GM18909 (cell line): ENCODE measurements at regions not wholly inside any gene's neighbourhood (a gene's known extent, or its start where the extent isn't known, plus 50 kb on each side); places are given as distances from the start of the nearest gene placed in this dataset.

ENCODE experiments used
- ATAC-seq: cut with Tn5 transposase; IDR thresholded peaks from one replicate; pipeline ENCODE4 v1.9.1; 2021; ENCODE audit warnings: mild to moderate bottlenecking; ENCODE audit not compliant: unreplicated experiment, poor library complexity

DNA sequence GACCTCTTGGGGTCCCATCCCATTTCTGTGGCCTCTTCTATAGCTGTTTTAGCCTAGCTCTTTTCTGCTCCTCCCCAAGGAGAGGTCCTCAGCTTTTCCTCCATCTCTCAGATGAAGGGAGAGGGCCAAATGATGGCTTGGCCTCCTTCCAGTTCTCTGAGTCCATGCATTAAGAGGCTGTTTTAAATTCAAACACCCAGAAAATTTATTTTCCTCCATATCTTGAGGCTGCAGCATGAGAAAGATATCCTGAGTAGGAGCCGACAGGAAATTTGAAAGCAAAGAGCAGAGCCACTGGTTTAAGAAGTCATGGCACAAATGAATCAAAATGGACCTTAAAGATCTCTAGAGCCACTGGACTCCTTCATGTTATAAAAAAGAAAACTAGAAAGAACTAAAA, 558.8 kb downstream of the MID1IP1 start:
- ATAC-seq = no peak

DNA sequence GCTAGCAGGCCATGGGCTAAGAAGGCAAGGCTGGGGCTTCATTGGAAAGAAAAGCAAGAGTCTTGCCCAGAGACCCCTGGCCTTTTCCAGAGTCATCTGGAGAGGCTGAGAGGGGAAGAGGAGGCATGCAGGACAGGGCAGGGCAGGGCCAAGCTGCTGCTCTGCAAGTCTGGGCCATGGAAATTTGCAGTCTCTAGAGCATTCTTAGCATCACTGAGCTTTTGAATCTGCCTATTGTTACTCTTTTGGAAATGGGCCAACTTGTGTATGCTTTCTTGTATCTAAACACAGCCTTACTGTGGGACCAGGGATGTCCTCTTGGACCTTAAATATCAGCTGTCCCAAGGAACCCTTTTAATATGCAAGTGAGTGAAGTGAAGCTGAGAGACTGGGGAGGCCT, 560.5 kb downstream of the MID1IP1 start:
- ATAC-seq = no peak

DNA sequence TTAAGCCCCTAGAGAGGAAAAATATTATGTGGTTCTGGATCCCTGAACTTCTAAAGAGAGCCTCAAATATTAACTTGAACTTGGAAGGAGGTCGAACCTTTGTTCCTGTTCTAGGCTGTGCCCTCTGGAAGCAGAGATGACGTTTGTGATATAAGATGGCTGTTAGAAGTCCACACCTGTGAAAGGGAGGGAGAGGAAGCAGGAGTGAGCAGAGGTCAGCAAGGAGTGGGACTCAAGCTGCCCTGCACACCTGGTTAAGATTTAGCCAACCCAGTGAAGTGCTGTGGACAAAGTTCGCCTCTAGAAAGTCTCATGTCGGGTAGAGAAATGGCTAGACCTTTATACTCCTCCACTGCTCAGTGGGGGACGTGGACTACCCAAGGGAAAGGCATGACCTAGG, 566.2 kb downstream of the MID1IP1 start:
- no peak for ATAC-seq

DNA sequence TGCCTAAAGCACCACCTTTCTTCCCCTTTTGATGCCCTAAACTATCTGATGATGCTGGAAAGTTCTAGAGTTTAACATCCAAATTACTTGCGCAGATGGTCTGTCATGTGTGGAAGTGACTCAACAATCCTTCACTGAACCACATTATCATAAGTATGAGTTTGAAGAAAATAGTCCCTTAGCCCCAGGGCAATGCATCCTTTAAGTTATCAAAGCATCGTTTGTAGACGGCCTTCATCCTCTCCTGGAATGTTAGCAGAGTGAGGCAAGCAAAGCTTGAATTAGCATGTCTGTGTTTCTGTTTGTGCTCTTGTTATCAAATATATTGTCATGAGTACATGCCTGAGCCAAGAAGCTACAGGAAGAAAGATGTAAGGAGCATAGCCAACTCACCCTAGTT, 570.9 kb downstream of the MID1IP1 start:
- ATAC-seq = no peak

DNA sequence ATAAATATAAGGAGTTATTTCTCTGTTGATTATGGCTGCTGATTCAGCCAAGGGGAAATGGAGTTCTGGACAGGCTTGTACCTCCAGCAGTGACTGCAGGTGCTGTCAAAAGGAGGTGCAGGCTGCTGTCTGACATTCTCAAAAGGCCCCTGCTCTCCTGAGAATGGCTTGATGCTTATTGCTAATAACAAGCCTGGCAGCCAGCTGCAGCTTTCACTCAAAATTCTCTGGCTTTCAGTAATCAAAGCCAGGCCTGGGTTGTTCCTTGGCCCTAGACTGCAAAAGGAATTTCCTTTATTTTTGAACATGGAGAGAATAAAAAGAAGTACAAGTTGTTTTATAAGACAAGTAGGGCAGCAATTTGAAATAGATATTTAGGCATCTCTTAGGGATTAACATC, 575.9 kb downstream of the MID1IP1 start:
- ATAC-seq = no peak

DNA sequence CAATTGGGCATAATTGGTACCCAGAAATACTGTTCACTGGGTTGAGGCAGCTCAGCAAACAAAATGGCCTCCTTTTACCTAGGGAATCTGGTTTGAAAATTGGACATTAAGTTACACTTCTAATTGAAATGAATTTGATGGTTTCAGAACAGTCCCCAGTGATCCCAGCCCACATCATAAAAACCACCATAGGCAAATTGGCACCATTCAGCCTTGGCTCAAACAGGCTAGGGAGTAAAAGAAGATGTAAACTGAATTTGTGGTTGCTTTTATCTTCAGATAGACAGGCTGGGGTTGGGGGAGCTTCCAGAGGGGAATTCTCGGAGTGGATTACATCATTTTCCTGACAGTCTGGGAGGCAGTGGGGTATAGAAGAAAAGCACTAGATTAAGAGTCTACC, 576.5 kb downstream of the MID1IP1 start:
- no peak for ATAC-seq

DNA sequence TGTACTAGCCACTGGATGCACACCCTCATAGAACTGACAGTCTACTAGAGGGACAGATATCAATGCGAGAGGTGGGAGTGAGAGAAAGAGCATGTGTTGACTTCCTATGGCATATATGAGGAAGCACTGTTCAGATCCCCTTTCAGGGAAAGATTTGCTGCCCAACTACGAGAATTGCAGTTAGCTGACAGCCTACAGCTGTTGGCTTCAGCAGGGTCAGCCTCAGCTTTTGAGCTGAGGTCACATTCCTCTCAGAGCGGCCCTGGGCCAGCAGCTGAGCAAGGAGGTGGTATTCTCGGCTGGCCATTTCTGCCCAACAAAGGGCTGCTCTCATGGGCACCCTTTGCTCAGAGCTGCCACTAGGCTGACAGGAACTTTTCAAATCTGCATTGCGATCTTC, 580.2 kb downstream of the MID1IP1 start:
- ATAC-seq = no peak

DNA sequence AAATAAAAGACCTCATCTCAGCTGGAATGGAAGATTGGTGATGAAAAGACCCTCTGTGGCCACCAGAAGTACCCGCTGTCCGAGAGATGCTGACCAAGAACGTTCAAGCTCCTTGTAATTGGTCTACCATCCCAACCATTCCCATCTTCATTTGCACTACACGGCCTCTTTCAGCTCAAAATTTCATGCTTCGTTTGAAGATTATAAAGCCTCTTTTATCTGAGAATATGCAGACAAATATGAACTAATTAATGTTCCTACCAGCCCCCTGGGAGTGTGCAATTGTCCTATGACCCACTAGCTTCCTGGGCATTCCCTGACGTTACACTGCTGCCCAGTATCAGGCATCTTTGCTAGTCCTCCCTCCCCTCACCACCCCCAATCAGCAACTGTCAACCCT, 583.7 kb downstream of the MID1IP1 start:
- ATAC-seq = no peak

DNA sequence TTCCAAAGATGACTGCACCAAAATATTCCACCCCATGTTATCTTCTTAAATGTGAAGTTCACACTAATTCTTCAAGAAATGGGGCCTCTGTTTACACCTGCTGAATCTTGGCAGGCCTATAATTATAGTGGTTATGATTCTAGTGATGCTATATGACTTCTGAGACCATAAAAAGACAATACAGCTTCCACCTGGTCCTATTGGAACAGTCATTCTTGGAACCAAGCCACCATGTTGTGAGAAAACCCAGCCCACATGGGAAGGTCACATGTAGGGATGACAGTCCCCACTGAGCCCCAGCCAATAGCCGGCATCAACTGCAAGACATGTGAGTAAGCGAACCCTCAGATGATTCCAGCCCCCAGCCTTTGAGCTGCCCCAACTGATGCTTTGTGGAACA, 587.5 kb downstream of the MID1IP1 start:
- no peak for ATAC-seq

DNA sequence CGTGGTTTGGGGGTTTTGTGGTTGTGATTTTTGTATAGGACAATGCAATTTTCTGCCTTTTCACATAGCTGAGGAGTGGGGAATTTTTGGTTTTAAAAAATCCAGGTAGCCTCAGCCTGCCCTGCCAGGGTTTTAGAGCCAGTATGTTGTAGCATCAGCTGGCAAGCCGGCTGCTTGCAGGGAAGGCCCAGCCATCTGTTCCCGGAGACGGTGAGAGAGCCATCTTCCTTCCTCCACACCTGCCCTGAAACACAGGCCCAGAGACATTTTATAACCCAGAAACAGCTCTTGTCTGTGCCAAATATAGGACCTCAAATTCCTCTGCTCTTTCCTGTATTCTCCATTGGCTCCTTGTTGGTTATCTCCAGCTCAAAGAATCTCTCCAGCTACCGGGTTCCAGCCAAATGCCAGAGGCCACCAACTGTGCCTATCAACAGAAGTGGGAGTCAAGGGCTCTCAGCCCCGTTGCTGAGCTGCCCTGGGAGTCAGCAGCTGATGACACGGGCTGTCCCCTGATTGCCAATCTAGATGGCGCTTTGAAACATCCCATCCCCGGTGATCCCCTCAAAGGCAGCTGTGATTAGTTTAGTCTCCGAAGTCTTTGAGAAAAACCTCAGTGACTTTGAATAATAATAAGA, 595.2 kb downstream of the MID1IP1 start:
- no peak for ATAC-seq

DNA sequence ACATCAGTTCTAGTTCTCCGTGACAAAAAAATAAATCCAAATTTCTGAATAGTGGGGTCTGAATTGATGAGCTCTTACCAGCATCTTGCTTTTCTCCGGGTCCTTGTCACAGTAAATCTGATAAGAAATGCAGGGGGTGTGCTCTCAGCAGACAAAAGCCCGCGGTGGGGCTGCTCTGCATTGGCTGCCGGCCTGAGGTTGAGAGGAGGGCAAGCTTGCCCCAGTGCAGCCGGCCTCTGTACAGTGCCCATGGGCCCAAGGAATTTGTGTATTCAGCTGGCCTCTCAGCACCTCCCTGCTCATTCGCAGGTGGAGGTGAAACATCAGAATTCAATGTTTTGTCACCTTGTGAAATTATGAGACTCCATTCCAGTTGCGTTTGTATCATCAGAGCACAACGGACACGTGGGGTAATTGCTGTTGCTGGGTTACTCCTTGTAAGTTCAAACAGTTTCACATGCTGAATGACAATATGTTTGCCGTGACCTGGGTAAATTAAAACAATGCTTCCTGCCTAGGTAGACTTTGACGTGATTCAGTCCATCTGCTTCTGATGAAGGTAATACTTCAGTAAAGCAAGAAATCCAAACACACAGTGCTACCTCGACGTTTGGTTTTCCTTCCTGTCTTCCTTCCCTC, 596.4 kb downstream of the MID1IP1 start:
- no peak for ATAC-seq

DNA sequence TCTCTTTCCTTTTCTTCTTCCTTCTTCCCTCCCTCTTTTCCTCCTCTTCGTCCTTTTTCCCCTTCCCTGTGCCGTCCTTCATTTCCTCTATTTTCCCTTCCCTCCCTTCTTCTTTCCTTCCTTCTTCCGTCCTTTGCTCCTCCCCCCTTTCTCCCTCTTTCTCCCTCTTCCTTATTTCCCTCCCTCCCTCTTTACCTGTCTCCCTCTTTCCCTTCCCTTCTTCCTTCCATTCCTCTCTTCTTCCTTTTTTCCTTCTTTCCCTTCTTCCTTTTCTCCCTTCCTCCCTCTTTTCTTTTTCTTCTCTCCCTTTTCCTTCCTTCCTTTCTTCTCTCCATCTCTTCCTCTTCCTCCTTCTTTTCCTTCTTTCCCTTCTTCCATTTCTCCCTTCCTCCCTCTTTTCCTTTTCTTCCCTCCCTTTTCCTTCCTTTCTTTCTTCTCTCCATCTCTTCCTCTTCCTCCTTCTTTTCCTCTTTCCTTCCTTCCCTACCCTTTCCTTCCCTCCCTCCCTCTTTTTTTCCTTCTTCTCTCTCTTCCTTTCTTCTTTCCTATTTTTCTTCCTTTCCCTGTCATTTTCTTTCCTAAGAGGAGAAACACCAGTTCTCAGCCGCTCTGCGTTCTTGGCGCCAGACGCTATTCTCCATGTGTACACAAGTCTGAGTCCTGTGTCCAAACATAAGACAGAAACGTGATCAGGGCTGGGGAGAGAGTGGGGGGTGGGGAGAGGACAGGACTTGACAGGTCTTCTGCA, 597.1 kb downstream of the MID1IP1 start:
- no peak for ATAC-seq

DNA sequence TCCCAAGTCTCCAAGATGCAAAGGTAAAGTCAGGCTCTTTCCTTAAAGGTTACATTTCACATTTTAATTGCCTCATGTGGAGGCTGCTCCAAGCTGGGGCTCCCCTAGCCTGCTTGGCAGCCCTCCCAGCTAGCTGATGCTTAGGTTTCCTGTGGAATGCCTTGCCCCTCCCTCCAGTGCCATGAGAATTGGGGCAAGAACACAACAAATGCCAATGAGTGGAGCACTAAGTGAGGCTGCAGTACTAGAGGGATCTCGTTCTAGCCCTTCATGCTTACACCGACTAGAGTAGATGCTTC, 597.7 kb downstream of the MID1IP1 start:
- no peak for ATAC-seq

DNA sequence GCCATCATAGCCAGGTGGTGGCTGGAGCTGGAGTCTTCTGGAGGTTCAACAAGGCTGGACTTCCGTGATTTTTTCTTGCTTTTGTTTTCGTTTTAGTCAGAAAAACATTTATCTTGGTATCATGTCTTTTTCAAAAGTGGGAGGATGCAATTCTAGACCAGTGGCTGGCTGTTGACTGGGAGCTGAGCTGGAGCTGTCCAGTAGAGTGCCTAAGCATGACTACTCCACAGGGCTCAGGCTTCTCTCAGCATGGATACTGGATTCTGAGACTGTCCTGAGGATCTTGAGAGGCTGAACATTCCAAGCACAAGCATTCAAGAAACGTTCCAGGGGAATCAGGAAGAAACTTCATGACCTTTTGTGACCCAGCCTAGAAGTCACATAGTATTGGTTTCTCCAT, 598.1 kb downstream of the MID1IP1 start:
- no peak for ATAC-seq

DNA sequence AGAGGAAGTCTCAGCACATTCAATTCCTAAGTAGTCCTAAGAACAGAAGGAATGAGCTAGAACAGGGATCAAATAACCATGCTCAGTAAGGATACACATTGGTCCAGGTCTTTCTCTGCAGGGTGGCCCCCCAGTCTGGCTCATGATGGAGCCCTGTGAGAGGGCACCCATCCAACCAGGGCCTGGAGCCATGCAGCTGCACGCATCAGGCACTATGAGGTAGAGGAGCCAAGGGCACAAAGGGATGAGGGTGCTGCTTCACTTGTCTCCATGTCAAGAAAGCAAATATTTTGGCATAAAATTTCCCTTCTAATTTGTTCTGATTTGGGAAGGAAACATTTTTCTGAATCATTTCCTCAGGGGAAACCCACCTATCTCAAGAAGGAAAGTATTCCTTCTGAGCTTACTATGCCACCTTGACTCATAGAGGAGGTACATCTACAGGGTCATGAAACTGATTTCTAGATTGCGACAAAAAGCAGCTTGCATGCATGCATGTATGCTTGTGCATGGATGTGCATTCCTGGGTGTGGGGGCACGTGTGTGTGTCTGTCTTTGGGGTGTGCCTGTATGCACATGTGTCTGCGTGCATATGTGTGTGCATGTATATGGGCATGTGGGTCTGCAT, 600.3 kb downstream of the MID1IP1 start:
- ATAC-seq = no peak

DNA sequence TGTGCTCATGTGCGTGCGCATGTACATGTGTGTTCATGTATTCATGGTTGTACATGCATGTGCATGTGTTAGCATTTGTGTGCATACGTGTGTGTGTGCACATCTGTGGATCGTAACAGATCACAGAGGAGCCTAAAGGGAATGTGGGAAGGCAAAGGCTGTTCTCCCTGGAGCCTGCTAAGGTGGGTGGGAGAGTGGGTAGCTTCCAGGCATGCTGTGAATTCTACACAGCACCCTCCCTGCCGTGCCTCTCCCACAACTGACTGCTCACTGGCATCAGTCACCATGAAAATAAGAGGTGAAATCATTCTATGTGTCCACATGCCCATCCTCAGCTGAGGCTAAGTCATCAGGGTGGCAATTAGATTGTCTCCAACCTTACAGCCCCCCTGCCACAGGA, 600.9 kb downstream of the MID1IP1 start:
- ATAC-seq = no peak

DNA sequence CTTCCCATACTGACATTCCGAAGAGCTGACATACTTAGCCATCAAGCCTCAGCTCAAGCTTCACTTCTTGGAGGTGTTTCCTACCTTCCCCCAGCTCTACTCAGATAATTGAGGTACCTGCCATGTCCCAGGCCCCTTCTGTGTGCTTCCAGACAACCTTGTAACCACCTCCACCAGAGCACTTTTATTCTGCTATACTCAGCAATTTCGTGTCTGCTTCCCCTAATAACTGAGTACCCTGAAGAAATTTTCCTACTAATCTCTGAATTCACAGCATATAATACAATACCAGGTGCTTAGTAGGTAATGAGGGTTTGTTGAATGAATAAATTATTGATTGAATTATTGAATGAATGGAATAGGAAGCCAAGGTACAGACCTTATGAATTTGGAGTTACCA, 605.5 kb downstream of the MID1IP1 start:
- ATAC-seq = no peak

DNA sequence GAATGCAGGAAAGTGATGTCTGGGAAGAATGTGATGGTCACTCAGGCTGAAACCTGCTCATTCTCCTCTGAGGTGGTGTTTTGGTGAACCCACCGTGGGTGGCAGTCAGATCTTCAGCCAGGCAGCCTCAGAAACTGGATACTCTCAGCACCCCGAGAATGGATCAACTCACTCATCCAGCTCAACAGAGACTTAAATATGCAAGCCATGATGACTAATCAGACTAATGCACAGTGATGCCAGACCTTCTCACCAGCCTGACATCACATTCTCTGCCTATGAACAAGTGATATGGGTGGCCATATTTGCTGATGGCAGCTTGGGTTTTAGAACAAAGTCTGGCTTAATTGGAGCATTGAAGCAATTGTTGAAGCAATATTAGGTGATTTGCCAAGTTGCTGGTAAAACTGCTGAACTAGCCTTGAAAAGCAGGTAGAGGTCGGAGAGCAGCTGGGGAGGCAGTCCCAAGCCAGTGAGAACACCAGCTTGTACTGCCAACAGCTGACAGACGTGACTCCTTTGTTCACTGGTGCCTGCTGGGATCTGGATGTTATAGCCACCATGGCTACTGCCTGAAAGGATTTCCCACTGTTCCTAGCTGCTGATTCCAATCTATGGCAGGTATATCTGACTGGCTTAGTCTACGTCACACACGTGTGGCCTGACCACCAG, 608.1 kb downstream of the MID1IP1 start:
- no peak for ATAC-seq

DNA sequence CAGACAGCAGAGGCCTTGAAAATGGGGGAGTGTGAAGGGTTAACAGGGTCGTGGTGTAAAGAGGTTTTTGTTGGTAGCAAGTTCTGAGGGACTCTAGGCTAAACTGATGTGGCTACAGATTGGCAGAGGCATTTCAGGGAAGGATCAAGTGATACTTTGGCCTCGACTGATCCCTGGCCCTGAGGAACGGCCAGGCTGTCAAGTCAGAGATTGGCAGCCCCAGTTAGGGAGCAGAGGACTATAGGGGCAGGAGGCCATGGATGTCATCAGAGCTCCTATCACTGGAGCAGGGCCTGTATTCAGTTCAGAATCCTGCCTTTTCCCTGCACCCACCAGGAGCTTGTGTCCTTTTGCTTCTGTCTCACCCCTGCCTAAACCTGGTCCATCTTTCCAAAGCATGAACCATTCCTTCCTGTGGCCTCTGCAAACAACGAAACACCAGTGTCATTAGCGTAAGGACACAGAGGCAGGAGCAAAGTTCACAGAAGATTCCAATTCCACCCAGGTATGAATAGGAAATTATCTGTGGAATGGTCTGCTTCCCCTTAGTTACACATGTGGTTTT, 613.1 kb downstream of the MID1IP1 start:
- ATAC-seq = no peak

DNA sequence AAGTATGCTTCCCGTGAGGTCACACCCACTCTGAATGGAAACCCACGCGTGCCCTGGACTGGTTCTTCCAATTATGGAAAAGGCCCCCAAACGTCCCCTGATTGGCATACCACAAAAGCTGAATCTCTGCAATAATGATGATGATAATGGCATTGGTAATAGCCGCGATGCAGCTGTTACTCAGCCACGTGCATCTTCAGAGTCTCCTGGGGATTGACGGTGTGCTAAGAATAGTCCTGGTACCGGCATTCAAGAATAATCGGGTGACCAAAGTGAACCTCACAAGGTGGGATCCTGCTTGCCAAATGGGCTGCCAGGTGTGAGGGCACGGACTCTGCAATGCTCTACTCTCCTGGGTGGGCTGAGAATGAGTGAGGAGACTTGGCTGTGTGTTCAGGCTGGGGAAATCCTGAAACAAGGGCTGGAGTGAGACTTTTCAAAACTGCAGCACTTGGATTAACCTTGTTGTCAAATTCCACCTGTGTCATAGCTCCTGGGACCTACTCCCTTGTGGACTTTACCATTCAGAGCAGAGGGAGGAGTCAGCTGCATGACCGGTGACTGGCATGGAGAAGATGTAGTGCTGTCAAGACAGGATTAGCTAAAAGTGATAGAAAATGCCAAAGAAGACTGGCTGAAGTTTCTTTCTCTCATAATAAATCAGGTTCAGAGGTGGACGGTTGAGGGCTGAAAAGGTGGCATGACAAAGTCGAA, 615.4 kb downstream of the MID1IP1 start:
- no peak for ATAC-seq
